Smooth muscle cell (in vitro differentiated cells): ENCODE measurements at regions not wholly inside any gene's neighbourhood (a gene's known extent, or its start where the extent isn't known, plus 50 kb on each side); places are given as distances from the start of the nearest gene placed in this dataset.
A peak's percentile ranks its signal among the peaks of the same experiment; 100 is the strongest.

Experiments used
- DNase-seq: peaks from one replicate; lab custom pipeline; 2025; ENCODE audit not compliant: unreplicated experiment; lab: John Stamatoyannopoulos, UW
- H2AFZ ChIP-seq: fragments of 200-600 bp; sonication (generic); 2 replicates; pipeline ENCODE4 v1.6.0; 2016; ENCODE audit warnings: antibody characterized with exemption, low read depth, mild to moderate bottlenecking
- H3F3A ChIP-seq: fragments of 200-600 bp; sonication (generic); 2 replicates; pipeline ENCODE4 v1.6.0; 2017; ENCODE audit warnings: antibody characterized with exemption, low read depth
- H3K27ac ChIP-seq: fragments of 200-600 bp; sonication (generic); 2 replicates; pipeline ENCODE4 v1.5.1; 2016; ENCODE audit warnings: low read depth, mild to moderate bottlenecking
- H3K27me3 ChIP-seq: fragments of 200-600 bp; sonication (generic); 2 replicates; pipeline ENCODE4 v1.6.1; 2016; ENCODE audit warnings: low read depth, mild to moderate bottlenecking
- H3K36me3 ChIP-seq: fragments of 200-600 bp; sonication (generic); 2 replicates; pipeline ENCODE4 v1.5.1; 2016; ENCODE audit warnings: low read depth
- H3K4me1 ChIP-seq: fragments of 200-600 bp; sonication (generic); 2 replicates; pipeline ENCODE4 v1.5.1; 2016; ENCODE audit warnings: low read depth
- H3K4me2 ChIP-seq: fragments of 200-600 bp; sonication (generic); 2 replicates; pipeline ENCODE4 v1.6.0; 2016; ENCODE audit warnings: mild to moderate bottlenecking
- H3K4me3 ChIP-seq: fragments of 200-600 bp; sonication (generic); 2 replicates; pipeline ENCODE4 v1.5.1; 2016; ENCODE audit warnings: mild to moderate bottlenecking
- H3K79me2 ChIP-seq: fragments of 200-600 bp; sonication (generic); 2 replicates; pipeline ENCODE4 v1.6.0; 2016; ENCODE audit warnings: low read depth, mild to moderate bottlenecking
- H3K9ac ChIP-seq: fragments of 200-600 bp; sonication (generic); 2 replicates; pipeline ENCODE4 v1.6.0; 2016; ENCODE audit warnings: low read depth
- H3K9me3 ChIP-seq: fragments of 200-600 bp; sonication (generic); replicated peaks from 2 replicates; pipeline ENCODE4 v1.5.1; 2016; ENCODE audit warnings: low read depth
- H4K20me1 ChIP-seq: fragments of 200-600 bp; sonication (generic); 2 replicates; pipeline ENCODE4 v1.6.0; 2016; ENCODE audit warnings: low read depth
- CTCF ChIP-seq: fragments of 200-600 bp; sonication (generic); IDR thresholded peaks from 2 replicates; pipeline ENCODE4 v1.5.1; 2017; ENCODE audit warnings: borderline replicate concordance, mild to moderate bottlenecking, antibody characterized with exemption; ENCODE audit not compliant: insufficient read depth, poor library complexity, severe bottlenecking
- WGBS: methylation state at CpG from one replicate; pipeline ENCODE4 v1.1.7; 2016; ENCODE audit warnings: low lambda C conversion rate; 5-methylcytosine and 5-hydroxymethylcytosine counted together

GRCh38 chr6:33958526-33959328, 154.9 kb upstream of the MLN start:
- Histone ChIP-seq H3K4me3 (no peak overlapping the region), H3K9ac (no peak overlapping the region), H3K36me3 (no peaks in the 10 kb centered on the region), H3K4me1 (no peaks in the 10 kb centered on the region), H3K27me3 (peaks cover 2% of the 10 kb centered on the region), H3K4me2 (no peak overlapping the region), H3K79me2 (no peaks in the 10 kb centered on the region), H3K9me3 (no peaks in the 10 kb centered on the region), H2AFZ (no peak overlapping the region), H3F3A (no peaks in the 10 kb centered on the region), H4K20me1 (no peaks in the 10 kb centered on the region), H3K27ac (no peak overlapping the region)
- TF ChIP-seq CTCF, result peak; percentile 24
- no peak for DNase-seq
- WGBS, result 65% methylated on average over 14 of the region's 14 CpGs

GRCh38 chr6:33957892-33958525, 154.2 kb upstream of the MLN start:
- no peak overlapping the region for H3K4me3 ChIP-seq
- peaks cover 9% of the 10 kb centered on the region for H3K27me3 ChIP-seq
- no peaks in the 10 kb centered on the region for H3K79me2 ChIP-seq
- H3K27ac ChIP-seq, result no peak overlapping the region
- no peaks in the 10 kb centered on the region for H3K9me3 ChIP-seq
- DNase-seq, result no peak
- WGBS, result 81% methylated on average over 12 of the region's 12 CpGs
- no peaks in the 10 kb centered on the region for H3F3A ChIP-seq
- H3K4me1 ChIP-seq, result no peaks in the 10 kb centered on the region
- H4K20me1 ChIP-seq, result no peaks in the 10 kb centered on the region
- H2AFZ ChIP-seq, result no peak overlapping the region
- H3K4me2 ChIP-seq, result no peak overlapping the region
- H3K36me3 ChIP-seq, result no peaks in the 10 kb centered on the region
- H3K9ac ChIP-seq, result no peak overlapping the region
- no peak for TF ChIP-seq CTCF

GRCh38 chr6:33957131-33957891, 153.5 kb upstream of the MLN start:
- H3K27ac ChIP-seq, result no peak overlapping the region
- 89% methylated on average over 12 of the region's 12 CpGs for WGBS
- no peak for TF ChIP-seq CTCF

More at GRCh38 chr6:33957131-33957891, 153.5 kb upstream of the MLN start:
- no peak for DNase-seq
- Histone ChIP-seq H3F3A (no peaks in the 10 kb centered on the region), H3K4me2 (no peak overlapping the region), H3K79me2 (no peaks in the 10 kb centered on the region), H2AFZ (no peak overlapping the region), H4K20me1 (no peaks in the 10 kb centered on the region), H3K4me3 (no peak overlapping the region), H3K4me1 (no peaks in the 10 kb centered on the region), H3K9me3 (no peaks in the 10 kb centered on the region), H3K27me3 (peaks cover 14% of the 10 kb centered on the region), H3K36me3 (no peaks in the 10 kb centered on the region), H3K9ac (no peak overlapping the region)
